Heart left ventricle (tissue), 13 donors: ENCODE measurements at regions not wholly inside any gene's neighbourhood (a gene's known extent, or its start where the extent isn't known, plus 50 kb on each side); places are given as distances from the start of the nearest gene placed in this dataset.

Source experiments
- POLR2A ChIP-seq, 2 donors: fragments of 450-650 bp; IDR thresholded peaks; one replicate each; pipeline ENCODE4 v1.6.1; 2017; ENCODE audit warnings: antibody characterized with exemption in 2 of 2, mild to moderate bottlenecking in 2 of 2, moderate library complexity in 2 of 2
- TF ChIP-seq, protein P1 (sequence below), 12 donors: fragments of 200-600 bp; sonication (generic) in 4 of 12; IDR thresholded peaks; one replicate each; pipeline versions ENCODE4 v1.5.0 to v1.8.0; 2018 to 2022; ENCODE audit warnings: antibody characterized with exemption in 12 of 12, mild to moderate bottlenecking in 5 of 12
- donor health status: ischemic (EF 13 %, LVEDD 7.1; RV severe dilation, severe dysfunction).
- donor health status: DM: no; HTN: yes; CAD: no.
- donor health status: DM: no; HTN: no; CAD: no.
- donor health status: ischemic (EF 25% LVEDD 6.9; RV normal size, moderate dysfunction).
- donor health status: ischemic (EF 25% LVEDD 5.7; RV mildly dilated, moderate dysfunction).
- donor health status: ischemic (EF 35%, LVEDD 5.7; RV mildly dilated, moderate dysfunction).
- donor health status: nonischemic (EF 11% LVEDD 7.7; RV severe dilation, severe dysfunction).
- donor health status: DM: yes; HTN: yes; CAD: no.
- donor health status: PGD.
- donor health status: ischemic (EF 29% LVEDD 5.4; RV normal size, mild dysfunction).
- donor health status: nonischemic (EF 23%, LVEDD 6.1; RV moderate dilation, normal function).

DNA sequence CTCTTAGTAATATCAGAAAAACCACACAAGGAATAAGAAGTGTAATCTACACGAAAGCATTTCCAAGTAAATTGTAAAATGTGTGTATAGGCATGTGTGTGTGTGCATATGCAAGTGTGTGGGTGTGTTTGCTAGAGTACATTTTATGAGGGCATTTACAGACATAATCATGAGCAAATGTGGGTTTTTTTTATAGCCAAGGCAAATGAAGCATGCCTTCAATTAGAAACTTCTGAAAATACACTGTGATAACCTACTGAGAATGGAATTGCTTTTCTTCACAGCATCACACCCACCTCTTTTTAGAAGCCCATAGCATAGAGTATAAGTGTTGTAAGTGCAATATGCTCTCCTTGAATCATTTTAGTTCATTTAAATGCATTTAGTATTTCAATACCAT is 1721.1 kb downstream of the GRIK2 start:
- TF ChIP-seq, protein P1, sequence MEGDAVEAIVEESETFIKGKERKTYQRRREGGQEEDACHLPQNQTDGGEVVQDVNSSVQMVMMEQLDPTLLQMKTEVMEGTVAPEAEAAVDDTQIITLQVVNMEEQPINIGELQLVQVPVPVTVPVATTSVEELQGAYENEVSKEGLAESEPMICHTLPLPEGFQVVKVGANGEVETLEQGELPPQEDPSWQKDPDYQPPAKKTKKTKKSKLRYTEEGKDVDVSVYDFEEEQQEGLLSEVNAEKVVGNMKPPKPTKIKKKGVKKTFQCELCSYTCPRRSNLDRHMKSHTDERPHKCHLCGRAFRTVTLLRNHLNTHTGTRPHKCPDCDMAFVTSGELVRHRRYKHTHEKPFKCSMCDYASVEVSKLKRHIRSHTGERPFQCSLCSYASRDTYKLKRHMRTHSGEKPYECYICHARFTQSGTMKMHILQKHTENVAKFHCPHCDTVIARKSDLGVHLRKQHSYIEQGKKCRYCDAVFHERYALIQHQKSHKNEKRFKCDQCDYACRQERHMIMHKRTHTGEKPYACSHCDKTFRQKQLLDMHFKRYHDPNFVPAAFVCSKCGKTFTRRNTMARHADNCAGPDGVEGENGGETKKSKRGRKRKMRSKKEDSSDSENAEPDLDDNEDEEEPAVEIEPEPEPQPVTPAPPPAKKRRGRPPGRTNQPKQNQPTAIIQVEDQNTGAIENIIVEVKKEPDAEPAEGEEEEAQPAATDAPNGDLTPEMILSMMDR (IDR thresholded peaks at IDR 0.05) = no peak
- no peak for TF ChIP-seq POLR2A (IDR thresholded peaks at IDR 0.05)
